ENCODE measurements at regions not wholly inside any gene's neighbourhood (a gene's known extent, or its start where the extent isn't known, plus 50 kb on each side); places are given as distances from the start of the nearest gene placed in this dataset.

DNA sequence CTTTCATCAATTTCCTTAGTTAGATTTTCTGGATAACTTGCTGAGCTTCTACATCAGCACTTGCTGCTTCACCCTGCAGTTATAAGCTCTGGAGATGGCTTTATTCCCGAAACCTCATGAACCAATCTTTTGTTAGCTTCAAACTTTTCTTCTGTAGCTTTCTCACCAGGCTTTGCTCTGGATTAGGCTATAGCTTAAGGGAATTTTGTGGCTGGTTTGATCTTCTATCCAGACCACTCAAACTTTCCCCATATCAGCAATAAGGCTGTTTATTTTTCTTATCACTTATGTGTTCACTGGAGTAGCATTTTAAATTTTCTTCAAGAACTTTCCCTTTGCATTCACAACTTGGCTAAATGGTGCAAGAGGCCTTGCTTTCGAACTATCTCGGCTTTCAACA lies 1173.5 kb upstream of the NUDT12 start:
- no peak overlapping the region for H3K27ac ChIP-seq (ENCODE audit: insufficient read depth, low read depth, low read length)
- no peaks in the 10 kb centered on the region for H3K4me1 ChIP-seq (ENCODE audit: control insufficient read depth, extremely low read depth, insufficient read depth, low read length)
- H3K79me2 ChIP-seq (ENCODE audit: control insufficient read depth, insufficient read depth, low read length) = no peaks in the 10 kb centered on the region
- no peaks in the 10 kb centered on the region for H4K20me1 ChIP-seq (replicated peaks; ENCODE audit: control insufficient read depth, extremely low read depth, insufficient read depth, low read length)
- H3K9ac ChIP-seq (replicated peaks; ENCODE audit: extremely low read depth, insufficient read depth, low read length) = no peak overlapping the region
- no peak overlapping the region for H3K4me3 ChIP-seq (replicated peaks in 1 of 3; ENCODE audit: insufficient read depth in 1 of 3, low read depth in 1 of 3, low read length in 3 of 3)
- POLR2A ChIA-PET = no interaction called here
- DNase-seq (ENCODE audit: low read depth, low spot score) = no peak
- TF ChIP-seq EZH2 (IDR thresholded peaks at IDR 0.05; ENCODE audit: borderline replicate concordance, low read depth, low read length, severe bottlenecking) = no peak
- no peak overlapping the region for H2AFZ ChIP-seq (ENCODE audit: low read depth, low read length)
- dilution Hi-C loops (cut with MboI; ENCODE audit: extremely low pct_ligation_motif_present, low sequenced_read_pairs) (no loop called here), intact Hi-C loops (cut with micrococcal nuclease) (no loop called here)
- BruUV-seq (replicated peaks) = no TSS peak
- H3K27me3 ChIP-seq (ENCODE audit: control insufficient read depth in 2 of 2, insufficient read depth in 2 of 2, low read length in 2 of 2) = no peaks in the 10 kb centered on the region
- CTCF ChIA-PET = no interaction called here
- no peaks in the 10 kb centered on the region for H3K9me1 ChIP-seq (replicated peaks; ENCODE audit: control insufficient read depth, extremely low read depth, insufficient read depth, low read length)
- no peak overlapping the region for H3K4me2 ChIP-seq (ENCODE audit: insufficient read depth, low read length)
- no peaks in the 10 kb centered on the region for H3K36me3 ChIP-seq (ENCODE audit: control insufficient read depth in 2 of 2, extremely low read depth in 1 of 2, insufficient read depth in 2 of 2, low read length in 2 of 2)
- FAIRE-seq = no peak
- no peaks in the 10 kb centered on the region for H3K9me3 ChIP-seq (replicated peaks; ENCODE audit: control insufficient read depth, insufficient read depth, low read length)

DNA sequence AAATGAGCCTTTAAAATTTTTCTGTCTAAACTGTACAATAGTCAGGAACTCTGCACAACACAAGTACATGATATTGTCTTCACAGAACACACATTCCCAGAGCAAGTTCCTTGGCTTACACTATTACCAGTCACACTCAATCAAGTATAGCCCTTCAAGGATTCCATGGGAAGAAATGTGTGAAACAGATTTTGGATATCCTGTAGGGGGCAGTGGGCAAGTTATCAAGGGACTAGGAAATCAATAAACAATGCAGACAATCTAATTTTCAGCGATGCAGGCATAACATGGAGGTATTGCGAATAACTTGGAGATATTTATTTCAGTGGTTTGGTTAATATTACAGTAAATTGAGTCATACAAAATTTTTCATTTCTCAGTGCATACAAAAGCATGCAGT lies 1171.5 kb upstream of the NUDT12 start:
- no peaks in the 10 kb centered on the region for H3K79me2 ChIP-seq (ENCODE audit: control insufficient read depth, insufficient read depth, low read length)
- no peak overlapping the region for H3K27ac ChIP-seq (ENCODE audit: insufficient read depth, low read depth, low read length)
- no peak overlapping the region for H3K9ac ChIP-seq (replicated peaks; ENCODE audit: extremely low read depth, insufficient read depth, low read length)
- TF ChIP-seq, protein P1, sequence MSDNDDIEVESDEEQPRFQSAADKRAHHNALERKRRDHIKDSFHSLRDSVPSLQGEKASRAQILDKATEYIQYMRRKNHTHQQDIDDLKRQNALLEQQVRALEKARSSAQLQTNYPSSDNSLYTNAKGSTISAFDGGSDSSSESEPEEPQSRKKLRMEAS (IDR thresholded peaks at IDR 0.05; ENCODE audit: insufficient read depth, insufficient read length) = no peak
- TF ChIP-seq JUN (IDR thresholded peaks at IDR 0.05; ENCODE audit: borderline replicate concordance, insufficient read depth, insufficient read length, low read depth) (no peak), POLR2A (IDR thresholded peaks at IDR 0.05; ENCODE audit: low read depth, low read length) (no peak), MYC (IDR thresholded peaks at IDR 0.05; ENCODE audit: low read depth, low read length) (no peak), EZH2 (IDR thresholded peaks at IDR 0.05; ENCODE audit: borderline replicate concordance, low read depth, low read length, severe bottlenecking) (no peak), FOS (IDR thresholded peaks at IDR 0.05; ENCODE audit: borderline replicate concordance, insufficient read depth, low read length) (no peak), GATA2 (IDR thresholded peaks at IDR 0.05; ENCODE audit: insufficient read depth, insufficient read length, low read depth, low read length) (no peak), POLR2AphosphoS5 (IDR thresholded peaks at IDR 0.05; ENCODE audit: insufficient read depth, low read depth, low read length) (no peak)
- TF ChIP-seq, protein P2, sequence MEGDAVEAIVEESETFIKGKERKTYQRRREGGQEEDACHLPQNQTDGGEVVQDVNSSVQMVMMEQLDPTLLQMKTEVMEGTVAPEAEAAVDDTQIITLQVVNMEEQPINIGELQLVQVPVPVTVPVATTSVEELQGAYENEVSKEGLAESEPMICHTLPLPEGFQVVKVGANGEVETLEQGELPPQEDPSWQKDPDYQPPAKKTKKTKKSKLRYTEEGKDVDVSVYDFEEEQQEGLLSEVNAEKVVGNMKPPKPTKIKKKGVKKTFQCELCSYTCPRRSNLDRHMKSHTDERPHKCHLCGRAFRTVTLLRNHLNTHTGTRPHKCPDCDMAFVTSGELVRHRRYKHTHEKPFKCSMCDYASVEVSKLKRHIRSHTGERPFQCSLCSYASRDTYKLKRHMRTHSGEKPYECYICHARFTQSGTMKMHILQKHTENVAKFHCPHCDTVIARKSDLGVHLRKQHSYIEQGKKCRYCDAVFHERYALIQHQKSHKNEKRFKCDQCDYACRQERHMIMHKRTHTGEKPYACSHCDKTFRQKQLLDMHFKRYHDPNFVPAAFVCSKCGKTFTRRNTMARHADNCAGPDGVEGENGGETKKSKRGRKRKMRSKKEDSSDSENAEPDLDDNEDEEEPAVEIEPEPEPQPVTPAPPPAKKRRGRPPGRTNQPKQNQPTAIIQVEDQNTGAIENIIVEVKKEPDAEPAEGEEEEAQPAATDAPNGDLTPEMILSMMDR (IDR thresholded peaks at IDR 0.05; ENCODE audit: extremely low read depth in 1 of 2, insufficient read depth in 1 of 2, low read depth in 1 of 2, low read length in 2 of 2) = no peak
- BruUV-seq (replicated peaks) = no TSS peak
- no peaks in the 10 kb centered on the region for H3K9me3 ChIP-seq (replicated peaks; ENCODE audit: control insufficient read depth, insufficient read depth, low read length)
- intact Hi-C loops (cut with micrococcal nuclease) = no loop called here
- ChIA-PET POLR2A (no interaction called here), CTCF (no interaction called here)
- no peak for DNase-seq (ENCODE audit: low read depth, low spot score)
- no peaks in the 10 kb centered on the region for H3K27me3 ChIP-seq (ENCODE audit: control insufficient read depth in 2 of 2, insufficient read depth in 2 of 2, low read length in 2 of 2)
- H2AFZ ChIP-seq (ENCODE audit: low read depth, low read length) = no peak overlapping the region
- dilution Hi-C loops (cut with MboI; ENCODE audit: extremely low pct_ligation_motif_present, low sequenced_read_pairs) = no loop called here
- no peak overlapping the region for H3K4me2 ChIP-seq (ENCODE audit: insufficient read depth, low read length)
- H3K4me1 ChIP-seq (ENCODE audit: control insufficient read depth, extremely low read depth, insufficient read depth, low read length) = no peaks in the 10 kb centered on the region
- FAIRE-seq = no peak
- H3K4me3 ChIP-seq (replicated peaks in 1 of 3; ENCODE audit: insufficient read depth in 1 of 3, low read depth in 1 of 3, low read length in 3 of 3) = no peak overlapping the region
- no peaks in the 10 kb centered on the region for H3K9me1 ChIP-seq (replicated peaks; ENCODE audit: control insufficient read depth, extremely low read depth, insufficient read depth, low read length)
- no peaks in the 10 kb centered on the region for H4K20me1 ChIP-seq (replicated peaks; ENCODE audit: control insufficient read depth, extremely low read depth, insufficient read depth, low read length)
- no peaks in the 10 kb centered on the region for H3K36me3 ChIP-seq (ENCODE audit: control insufficient read depth in 2 of 2, extremely low read depth in 1 of 2, insufficient read depth in 2 of 2, low read length in 2 of 2)

Data from endothelial cell of umbilical vein (primary cell).